GM12892 (cell line): ENCODE measurements at regions not wholly inside any gene's neighbourhood (a gene's known extent, or its start where the extent isn't known, plus 50 kb on each side); places are given as distances from the start of the nearest gene placed in this dataset.
"Not testable (repeated sequence)": the region's sequence is repeated elsewhere in the genome, so short reads cannot be mapped to it uniquely, and the experiment has no call there.

ENCODE experiments used
- DNase-seq: peaks from one replicate; pipeline ENCODE4 v3.0.0; 2011; ENCODE audit not compliant: insufficient read length
- FAIRE-seq: peaks from 2 replicates; lab custom pipeline; 2011; peaks lifted over from hg19 to GRCh38; lab: Jason Lieb, UNC
- POLR2A ChIP-seq: IDR thresholded peaks from 2 replicates; pipeline ENCODE4 v1.6.1; 2011; ENCODE audit warnings: low read depth, low read length, control low read depth
- POLR2AphosphoS5 ChIP-seq: IDR thresholded peaks from 2 replicates; pipeline ENCODE4 v1.6.1; 2011; ENCODE audit warnings: low read depth, low read length, control low read depth
- TAF1 ChIP-seq: IDR thresholded peaks from 2 replicates; pipeline ENCODE4 v1.6.1; 2011; ENCODE audit warnings: low read depth, mild to moderate bottlenecking, control low read depth, low read length, borderline replicate concordance

- FAIRE-seq = no peak
- no peak for TF ChIP-seq POLR2AphosphoS5
- TF ChIP-seq TAF1 = no peak
- TF ChIP-seq POLR2A = no peak
- DNase-seq = no peak
Measured at GRCh38 chr12:59121451-59121850, 201.1 kb upstream of the LRIG3 start.

GRCh38 chr12:59119676-59120075 is 199.4 kb upstream of the LRIG3 start:
- no peak for FAIRE-seq
- no peak for TF ChIP-seq TAF1
- TF ChIP-seq POLR2AphosphoS5 = no peak
- TF ChIP-seq POLR2A = no peak
- no peak for DNase-seq

- FAIRE-seq (no peak), DNase-seq (no peak)
- TF ChIP-seq TAF1 = no peak
- TF ChIP-seq POLR2AphosphoS5 = no peak
- TF ChIP-seq POLR2A = no peak
Measured at GRCh38 chr12:59118356-59118755, 198.1 kb upstream of the LRIG3 start.

- DNase-seq = no peak
- FAIRE-seq = no peak
- TF ChIP-seq POLR2AphosphoS5 = no peak
- TF ChIP-seq TAF1 = no peak
Measured at GRCh38 chr12:59115995-59116394, 195.7 kb upstream of the LRIG3 start.

- DNase-seq (no peak), FAIRE-seq (no peak)
- TF ChIP-seq POLR2AphosphoS5 (no peak), POLR2A (no peak), TAF1 (no peak)
Measured at GRCh38 chr12:59115526-59115925, 195.2 kb upstream of the LRIG3 start.

- DNase-seq (peak; percentile 4), FAIRE-seq (peak; percentile 83)
- TF ChIP-seq POLR2AphosphoS5 = no peak
- TF ChIP-seq POLR2A = no peak
- no peak for TF ChIP-seq TAF1
Measured at GRCh38 chr12:59113831-59114615, 193.7 kb upstream of the LRIG3 start.

GRCh38 chr12:59111851-59112250 is 191.5 kb upstream of the LRIG3 start:
- no peak for TF ChIP-seq POLR2AphosphoS5
- TF ChIP-seq POLR2A = no peak
- TF ChIP-seq TAF1 = no peak
- FAIRE-seq = no peak

GRCh38 chr12:59108516-59108915 is 188.2 kb upstream of the LRIG3 start:
- not testable (repeated sequence) for FAIRE-seq, DNase-seq

More at GRCh38 chr12:59111851-59112250, 191.5 kb upstream of the LRIG3 start:
- no peak for DNase-seq

- TF ChIP-seq TAF1 (no peak), POLR2AphosphoS5 (no peak), POLR2A (no peak)
- DNase-seq (no peak), FAIRE-seq (no peak)
Measured at GRCh38 chr12:59100585-59100984, 180.3 kb upstream of the LRIG3 start.

GRCh38 chr12:59097876-59098275 is 177.6 kb upstream of the LRIG3 start:
- FAIRE-seq (no peak), DNase-seq (no peak)
- no peak for TF ChIP-seq TAF1
- no peak for TF ChIP-seq POLR2AphosphoS5
- TF ChIP-seq POLR2A = no peak

GRCh38 chr12:59096246-59096645 is 175.9 kb upstream of the LRIG3 start:
- no peak for DNase-seq
- TF ChIP-seq TAF1 (no peak), POLR2AphosphoS5 (no peak), POLR2A (no peak)
- FAIRE-seq = no peak

- FAIRE-seq (no peak), DNase-seq (no peak)
- TF ChIP-seq POLR2AphosphoS5 (no peak), POLR2A (no peak), TAF1 (no peak)
Measured at GRCh38 chr12:59093073-59093772, 172.9 kb upstream of the LRIG3 start.
